ENCODE measurements at regions not wholly inside any gene's neighbourhood (a gene's known extent, or its start where the extent isn't known, plus 50 kb on each side); places are given as distances from the start of the nearest gene placed in this dataset.

- no peak for DNase-seq
Observed at GRCh38 chr3:43956945-43957344, 266.2 kb downstream of the ABHD5 start.

GRCh38 chr3:43957553-43957952, 266.8 kb downstream of the ABHD5 start:
- no peak for DNase-seq

- DNase-seq: no peak
Observed at GRCh38 chr3:43958005-43958770, 267.4 kb downstream of the ABHD5 start.

GRCh38 chr3:43958973-43959372, 268.2 kb downstream of the ABHD5 start:
- no peak for DNase-seq

- DNase-seq: no peak
Observed at GRCh38 chr3:43959498-43960447, 269.0 kb downstream of the ABHD5 start.

GRCh38 chr3:43960448-43960840, 269.7 kb downstream of the ABHD5 start:
- no peak for DNase-seq

- no peak for DNase-seq
Observed at GRCh38 chr3:43962043-43962442, 271.3 kb downstream of the ABHD5 start.

GRCh38 chr3:43963208-43963607, 272.5 kb downstream of the ABHD5 start:
- DNase-seq: no peak

GRCh38 chr3:43964640-43965039, 273.9 kb downstream of the ABHD5 start:
- no peak for DNase-seq

GRCh38 chr3:43965656-43966055, 274.9 kb downstream of the ABHD5 start:
- DNase-seq: no peak

- no peak for DNase-seq
Observed at GRCh38 chr3:43966126-43966525, 275.4 kb downstream of the ABHD5 start.

GRCh38 chr3:43966530-43966929, 275.2 kb upstream of the TOPAZ1 start:
- no peak for DNase-seq

- DNase-seq: no peak
Observed at GRCh38 chr3:43968465-43968864, 273.2 kb upstream of the TOPAZ1 start.

- no peak for DNase-seq
Observed at GRCh38 chr3:43969944-43970343, 271.7 kb upstream of the TOPAZ1 start.

- no peak for DNase-seq
Observed at GRCh38 chr3:43970351-43970750, 271.3 kb upstream of the TOPAZ1 start.

- no peak for DNase-seq
Observed at GRCh38 chr3:43970920-43971319, 270.8 kb upstream of the TOPAZ1 start.

- no peak for DNase-seq
Observed at GRCh38 chr3:43971486-43971885, 270.2 kb upstream of the TOPAZ1 start.

GRCh38 chr3:43978708-43979107, 263.0 kb upstream of the TOPAZ1 start:
- no peak for DNase-seq

GRCh38 chr3:43979645-43980044, 262.0 kb upstream of the TOPAZ1 start:
- no peak for DNase-seq

- DNase-seq: no peak
Observed at GRCh38 chr3:43994657-43995546, 246.8 kb upstream of the TOPAZ1 start.

- DNase-seq: no peak
Observed at GRCh38 chr3:43995547-43996378, 245.9 kb upstream of the TOPAZ1 start.
